Astrocyte (in vitro differentiated cells and primary cell): ENCODE measurements at regions not wholly inside any gene's neighbourhood (a gene's known extent, or its start where the extent isn't known, plus 50 kb on each side); places are given as distances from the start of the nearest gene placed in this dataset.

Experiments
- CTCF ChIP-seq: IDR thresholded peaks from 2 replicates; pipeline ENCODE4 v1.5.1; 2011; ENCODE audit warnings: low read depth, mild to moderate bottlenecking, inconsistent platforms, low read length, moderate library complexity; ENCODE audit not compliant: insufficient read depth
- EZH2 ChIP-seq: IDR thresholded peaks from 2 replicates; pipeline ENCODE4 v1.6.1; 2012; ENCODE audit warnings: mild to moderate bottlenecking, low read length, inconsistent platforms; ENCODE audit not compliant: insufficient read depth

- no peak for TF ChIP-seq CTCF
- no peak for TF ChIP-seq EZH2
These were observed 55.2 kb upstream of the MRTFB start for GRCh38 chr16:14015948-14016347.
